NCI-H1930 (cell line): ENCODE measurements at regions not wholly inside any gene's neighbourhood (a gene's known extent, or its start where the extent isn't known, plus 50 kb on each side); places are given as distances from the start of the nearest gene placed in this dataset.

ENCODE experiments used
- DNase-seq, 2 experiments: peaks; one replicate each; lab custom pipeline; 2025; lab: John Stamatoyannopoulos, UW

DNA sequence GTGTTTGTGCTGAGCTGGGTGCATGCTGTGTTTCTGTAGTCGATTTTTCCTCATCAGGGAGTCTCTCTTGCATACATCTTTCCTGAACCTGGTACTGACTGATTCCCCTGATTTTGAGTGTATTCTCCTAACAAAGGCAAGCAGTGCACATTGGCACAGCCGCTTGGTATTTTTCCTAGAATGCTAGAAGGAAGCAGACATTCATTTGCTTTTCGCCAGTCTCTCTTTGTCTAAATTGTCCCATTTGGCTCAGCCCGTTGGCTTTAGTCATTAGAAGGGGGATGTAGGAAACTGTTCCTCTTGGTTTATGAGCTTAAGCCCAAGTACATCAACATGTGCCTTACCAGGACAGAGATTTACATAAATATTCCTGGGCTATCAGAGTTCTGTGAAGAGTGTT lies 266.1 kb upstream of the TMTC4 start:
- no peak for DNase-seq

GRCh38 chr13:100933841-100934240 lies 259.2 kb upstream of the TMTC4 start:
- no peak for DNase-seq

DNA sequence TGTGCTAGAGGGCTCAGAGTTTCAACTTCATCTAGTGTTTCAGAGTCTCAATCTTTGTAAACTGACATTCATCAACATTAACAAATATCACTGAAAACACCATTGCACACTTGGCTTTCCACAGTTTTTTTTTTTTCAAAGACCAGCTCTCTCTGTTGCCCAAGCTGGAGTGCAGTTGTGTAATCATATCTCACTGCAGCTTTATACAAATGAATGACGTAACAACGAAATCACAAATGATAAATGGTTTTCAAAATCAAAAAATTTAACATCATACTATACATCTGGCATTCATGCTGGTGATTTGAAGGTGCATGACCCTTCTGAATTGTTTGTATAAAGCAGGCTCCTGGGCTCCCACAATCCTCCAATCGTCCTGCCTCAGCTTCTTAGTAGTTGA lies 248.0 kb upstream of the TMTC4 start:
- DNase-seq = no peak

DNA sequence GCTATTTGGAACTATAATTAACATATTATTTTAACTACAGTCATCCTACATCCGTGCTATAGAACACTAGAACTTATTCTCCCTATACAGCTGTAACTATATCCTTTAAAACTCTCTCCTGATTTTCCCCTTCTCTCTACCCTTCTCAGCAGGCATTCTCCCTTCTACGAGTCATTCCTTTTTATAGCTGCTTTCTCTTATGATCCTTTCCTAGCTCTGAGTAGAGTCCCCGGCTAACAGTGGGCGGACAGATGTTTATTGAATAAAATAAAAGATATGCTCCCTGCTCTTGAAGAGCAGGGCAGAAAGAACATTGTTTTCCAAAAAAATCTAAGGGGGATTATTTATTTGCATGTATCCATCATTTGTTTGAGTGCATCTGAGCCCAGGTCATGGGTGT lies 246.5 kb upstream of the TMTC4 start:
- DNase-seq = no peak

DNA sequence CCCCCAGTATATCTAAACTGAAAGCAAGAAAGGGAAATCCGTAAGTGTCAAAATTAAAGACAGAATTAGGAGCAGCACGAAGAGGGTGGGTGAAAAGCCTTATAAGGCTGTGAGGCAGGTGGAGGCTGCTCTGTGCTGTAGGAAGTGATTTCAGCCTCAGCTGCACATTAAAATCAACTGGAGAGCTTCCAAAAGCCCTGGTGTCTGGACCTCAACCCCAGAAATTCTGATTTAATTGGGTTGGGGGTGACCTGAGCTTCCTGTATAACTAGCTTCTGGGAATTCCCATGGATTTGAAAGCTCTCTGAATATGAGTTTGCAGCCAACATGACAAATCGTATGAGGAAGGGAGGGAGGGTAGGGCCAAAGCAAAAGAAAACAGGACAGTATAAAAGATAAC lies 242.4 kb upstream of the TMTC4 start:
- no peak for DNase-seq

DNA sequence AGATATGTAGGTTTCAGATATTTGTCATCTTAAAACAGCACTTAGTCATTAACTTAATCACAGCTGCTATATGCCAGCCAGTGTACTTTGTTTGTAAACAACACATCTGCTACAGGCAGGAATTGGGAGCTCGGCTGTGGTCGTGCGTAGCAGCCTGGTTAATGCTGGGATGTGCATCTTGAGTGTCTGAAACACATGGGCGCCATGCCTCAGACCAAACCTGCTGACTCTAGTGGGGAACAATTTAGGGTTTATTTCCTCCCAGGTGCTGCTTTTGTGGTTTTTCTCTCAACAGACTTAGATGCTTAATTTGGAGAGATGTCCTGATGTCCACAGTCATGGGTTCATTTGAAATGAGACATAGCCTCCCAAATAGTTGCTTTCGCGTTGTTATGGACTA lies 238.5 kb upstream of the TMTC4 start:
- DNase-seq = no peak

GRCh38 chr13:100904293-100904976 lies 229.8 kb upstream of the TMTC4 start:
- no peak for DNase-seq

- DNase-seq = no peak
These were observed 225.2 kb upstream of the TMTC4 start for GRCh38 chr13:100899720-100900316.

DNA sequence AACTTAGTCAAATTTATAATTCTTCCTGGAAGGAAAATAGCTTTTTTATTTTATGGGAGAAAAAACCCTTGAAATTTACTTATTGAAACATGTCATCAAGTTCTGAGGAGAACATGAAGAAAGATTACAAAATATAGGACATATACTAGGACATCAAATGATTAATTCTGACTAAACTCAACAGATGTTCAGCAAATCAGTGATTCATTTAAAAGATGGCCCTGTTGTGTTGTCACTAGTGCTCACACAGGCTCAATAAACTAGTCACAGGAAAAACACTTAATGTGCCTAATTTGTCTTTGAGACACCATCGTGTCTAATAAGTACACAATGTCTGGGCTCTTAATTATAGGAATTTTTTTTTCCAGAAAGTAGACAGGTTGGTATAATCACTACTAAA lies 223.8 kb upstream of the TMTC4 start:
- DNase-seq = no peak

DNA sequence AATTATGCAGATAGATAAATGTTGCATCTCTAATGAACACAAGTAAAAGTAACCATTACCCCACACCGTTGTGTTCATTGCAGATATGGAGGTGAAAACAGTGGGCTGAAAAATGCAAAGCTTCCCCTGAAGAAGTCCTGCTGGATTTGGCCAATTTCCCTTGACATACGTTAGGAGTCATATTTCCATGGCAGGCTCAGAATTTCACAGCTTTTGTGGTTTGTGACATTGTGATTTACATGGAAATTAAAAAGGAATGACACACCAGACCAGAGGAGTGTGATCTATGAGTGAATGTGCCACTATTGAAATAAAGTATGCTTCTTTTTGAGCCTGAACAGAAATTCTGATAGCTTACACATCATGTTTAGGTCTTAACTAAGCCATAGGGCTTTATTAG lies 221.1 kb upstream of the TMTC4 start:
- no peak for DNase-seq

DNA sequence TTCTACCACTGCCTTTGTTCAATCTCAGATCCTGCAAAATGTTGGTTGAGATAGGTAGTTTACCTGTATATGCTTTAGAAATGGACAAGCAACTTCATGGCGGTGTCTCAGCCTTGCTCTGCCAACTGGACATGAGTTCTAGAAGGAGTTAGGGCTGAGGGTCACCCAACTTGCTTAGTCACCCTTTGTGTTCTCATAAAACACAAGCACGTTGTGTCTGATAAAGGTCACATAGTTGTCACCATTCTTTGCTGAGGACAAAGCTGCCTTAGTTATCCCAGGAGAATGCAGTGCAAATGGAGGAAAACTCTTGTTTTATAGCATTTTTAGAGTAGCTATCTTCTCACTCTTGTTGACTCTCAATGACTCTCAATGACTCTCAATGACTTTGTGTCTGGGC lies 218.4 kb upstream of the TMTC4 start:
- no peak for DNase-seq

DNA sequence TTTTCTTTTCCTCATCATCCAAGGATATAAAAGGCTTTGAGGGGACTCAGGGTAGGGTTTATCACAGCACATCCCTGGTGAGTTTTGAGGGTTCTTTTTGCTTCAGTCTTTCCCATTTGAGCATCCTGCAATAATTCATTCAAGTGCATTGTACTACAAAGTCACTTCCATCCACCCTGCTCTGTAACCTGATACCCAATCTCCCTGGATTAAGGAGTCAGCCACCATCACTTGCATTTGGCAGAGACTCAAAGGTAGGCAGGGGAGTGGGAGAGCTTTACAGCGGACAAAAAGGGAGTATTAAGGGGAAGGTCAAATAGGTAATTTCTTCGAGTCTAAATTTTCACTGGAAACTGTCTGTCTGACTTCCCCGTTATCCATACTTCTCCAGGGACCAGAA lies 216.1 kb upstream of the TMTC4 start:
- DNase-seq = no peak

DNA sequence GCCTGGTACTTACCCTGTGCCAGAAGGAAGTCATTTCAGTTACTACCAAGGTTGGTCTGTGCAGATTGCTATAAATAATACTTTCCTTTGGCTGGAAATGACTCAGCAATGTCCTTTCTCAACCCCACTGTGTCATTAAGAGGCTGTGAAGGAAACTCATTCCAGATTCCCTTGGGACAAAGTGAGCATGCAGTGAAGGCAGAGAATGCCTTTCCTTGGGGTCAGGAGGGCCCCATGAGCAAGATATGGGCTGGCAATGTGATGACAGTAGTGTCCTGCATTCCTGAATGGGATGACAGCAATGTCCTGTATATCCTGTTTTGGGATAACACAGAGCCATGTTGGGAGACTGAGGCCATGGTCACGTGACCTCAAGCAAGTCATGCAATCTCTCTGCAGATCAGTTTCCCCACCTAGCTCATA lies 213.1 kb upstream of the TMTC4 start:
- DNase-seq = no peak

DNA sequence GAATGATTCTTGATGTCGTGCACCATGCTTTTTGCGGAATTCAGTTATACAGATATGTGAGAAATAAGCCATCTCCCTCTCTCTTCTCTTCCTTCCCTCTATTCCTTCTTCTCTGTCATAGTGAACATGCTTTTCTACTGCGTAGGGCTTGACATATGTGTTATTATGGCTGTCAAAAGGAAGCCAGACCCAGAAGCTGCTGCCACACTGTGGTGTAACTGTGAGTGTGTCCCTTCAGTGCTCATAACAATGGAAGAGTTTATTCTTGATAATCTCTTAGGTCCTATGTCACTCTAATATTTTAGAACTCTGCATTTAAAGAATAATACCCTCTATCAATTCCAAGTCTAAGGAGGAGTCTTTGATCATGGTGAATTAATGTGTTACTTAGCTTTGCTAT lies 208.9 kb upstream of the TMTC4 start:
- no peak for DNase-seq

DNA sequence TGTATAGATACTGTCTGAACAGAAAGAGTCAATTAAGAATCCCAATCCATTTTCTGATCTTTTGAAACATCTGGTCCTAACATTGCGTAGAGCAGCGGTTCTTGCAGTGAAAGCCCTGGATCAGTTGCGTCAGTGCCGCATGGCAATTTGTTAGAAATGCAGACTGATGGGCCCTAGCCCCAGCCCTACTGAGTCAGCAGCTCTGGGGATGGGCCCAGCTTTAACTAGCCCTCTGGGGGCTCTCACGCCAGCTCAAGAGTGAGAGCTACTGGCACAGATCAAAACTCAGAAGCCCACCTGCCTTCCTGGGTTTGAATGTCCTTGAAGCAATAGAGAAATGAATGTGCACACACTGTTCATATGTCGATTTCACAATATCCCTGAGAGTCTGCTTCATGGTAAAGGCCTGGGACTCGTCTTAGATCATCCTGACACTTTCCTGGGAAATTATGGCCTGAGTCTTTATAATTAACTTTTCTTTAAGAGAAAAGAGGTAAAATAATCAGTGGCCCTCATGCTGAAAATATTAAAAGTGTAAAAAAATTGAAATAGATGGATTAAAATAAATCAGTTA lies 206.8 kb upstream of the TMTC4 start:
- DNase-seq = no peak

- DNase-seq = no peak
These were observed 205.6 kb upstream of the TMTC4 start for GRCh38 chr13:100880166-100880565.

DNA sequence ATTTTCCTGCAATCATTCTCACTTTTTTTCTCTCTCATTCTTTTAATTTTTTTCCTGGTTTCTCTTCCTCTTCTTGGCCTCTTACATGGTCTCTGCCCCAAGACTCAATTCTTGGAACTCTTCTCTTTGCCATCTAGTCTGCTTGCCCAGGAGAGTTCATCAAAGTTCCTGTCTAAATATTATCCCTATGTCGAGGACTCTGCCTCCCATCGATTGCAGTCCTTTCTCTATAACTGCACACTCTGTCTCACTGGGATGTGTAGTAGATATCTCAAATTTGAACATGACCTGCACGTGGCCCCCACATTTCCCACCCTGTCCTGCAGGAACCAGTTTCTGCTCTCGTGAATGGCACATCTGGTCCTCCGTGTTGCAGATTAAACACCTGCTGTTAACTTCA lies 204.7 kb upstream of the TMTC4 start:
- no peak for DNase-seq

GRCh38 chr13:100876044-100876403 lies 201.4 kb upstream of the TMTC4 start:
- no peak for DNase-seq

DNA sequence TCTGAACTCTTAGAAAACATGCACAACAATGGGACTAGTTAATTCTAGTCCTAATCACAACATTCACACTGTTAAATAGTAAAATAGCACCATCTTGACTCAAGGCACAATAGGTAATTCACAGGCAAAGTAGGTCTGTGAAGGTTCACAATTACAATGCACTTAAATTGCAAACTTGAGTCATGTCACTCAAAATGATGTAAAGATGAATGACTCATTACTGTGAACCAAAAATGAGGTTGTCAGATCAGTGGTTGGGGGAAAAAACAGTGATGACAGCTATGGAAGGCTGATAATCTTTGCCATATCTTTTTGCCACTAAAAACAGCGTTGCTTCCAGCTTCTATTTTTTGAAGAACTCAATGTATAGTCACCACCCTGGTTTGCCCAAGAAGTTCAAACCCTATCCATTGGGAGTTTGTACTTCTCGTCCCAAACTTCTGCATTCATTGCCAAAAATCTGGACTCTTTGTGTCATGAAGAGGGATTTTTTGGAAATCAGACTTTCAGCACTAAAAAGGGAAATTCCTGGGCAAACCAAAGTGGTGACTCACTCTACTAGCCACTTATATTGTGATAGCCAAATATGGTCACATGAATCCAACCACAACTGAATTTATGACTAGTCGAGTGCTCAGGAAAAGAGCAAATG lies 200.9 kb upstream of the TMTC4 start:
- DNase-seq = no peak

DNA sequence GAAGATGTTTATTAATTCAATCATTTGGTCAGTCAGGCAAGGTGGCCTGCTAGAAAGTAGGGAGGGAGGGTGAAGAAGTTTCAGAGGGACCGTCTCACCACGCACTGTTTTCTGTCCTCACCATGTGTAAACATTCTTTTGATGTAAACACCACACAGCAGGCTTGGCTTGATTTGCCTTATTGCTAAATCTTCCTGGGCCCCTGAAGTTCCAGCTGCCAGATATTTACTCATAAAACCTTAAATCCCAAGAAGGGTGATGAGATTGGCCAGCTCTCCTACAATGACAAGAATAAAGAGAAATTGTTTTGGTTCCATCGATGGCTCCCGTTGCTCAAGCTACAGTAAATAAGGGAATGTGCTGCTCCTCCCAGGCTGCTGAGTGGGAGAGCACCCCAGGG lies 198.2 kb upstream of the TMTC4 start:
- DNase-seq = no peak

DNA sequence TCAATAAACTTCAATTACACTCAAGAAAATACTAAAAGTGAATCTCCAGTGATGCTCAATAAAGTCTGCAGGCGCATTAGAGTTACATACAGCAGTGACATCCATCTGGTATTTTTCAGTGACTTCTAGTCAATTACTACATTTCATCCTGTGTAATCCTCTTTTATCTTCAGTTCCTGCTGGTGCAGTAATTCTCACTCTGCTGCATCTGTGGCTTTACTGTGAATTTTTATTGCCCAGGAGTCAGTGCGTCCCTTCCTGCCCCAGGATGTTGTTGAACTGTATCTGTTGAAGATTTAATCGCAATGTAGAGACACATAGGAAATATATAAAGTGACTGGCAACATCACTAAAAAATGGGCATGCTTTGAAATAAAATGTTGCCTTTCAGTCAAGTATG lies 196.3 kb upstream of the TMTC4 start:
- no peak for DNase-seq

DNA sequence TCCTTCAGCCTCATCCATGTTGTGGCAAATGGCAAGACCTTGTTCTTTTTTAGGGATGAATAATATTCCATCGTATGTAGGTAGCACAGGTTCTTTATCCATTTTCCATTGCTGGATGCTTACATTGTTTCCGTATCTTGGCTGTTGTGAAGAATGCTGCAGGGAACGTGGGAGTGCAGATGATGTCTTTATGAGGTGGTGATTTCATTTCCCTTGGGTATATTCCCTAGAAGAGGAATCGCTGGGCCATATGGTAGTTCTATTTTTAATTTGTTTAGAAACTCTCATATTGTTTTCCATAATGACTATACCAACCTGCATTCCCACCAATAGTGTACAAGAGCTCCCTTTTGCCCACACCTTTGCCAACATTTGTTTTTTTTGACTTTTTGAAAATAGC lies 186.3 kb upstream of the TMTC4 start:
- DNase-seq = no peak

DNA sequence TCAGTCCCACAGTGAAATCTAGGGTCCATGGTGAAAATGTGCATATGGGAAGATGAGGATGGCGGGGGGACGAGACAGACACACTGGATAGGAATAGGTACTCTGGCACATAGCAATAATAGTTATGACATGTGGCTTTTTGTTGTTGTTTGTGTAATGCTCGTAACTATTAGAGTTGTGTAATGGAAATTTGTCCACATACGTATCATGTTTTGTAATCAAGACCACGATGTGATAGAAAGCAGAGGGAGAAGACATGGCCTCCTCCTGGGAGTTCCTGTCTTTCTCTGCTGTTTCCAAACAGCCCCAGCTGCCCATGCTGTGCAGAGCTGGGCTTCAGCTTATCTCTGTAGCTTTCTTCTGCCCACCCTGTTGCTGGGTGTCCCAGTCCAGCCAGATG lies 185.3 kb upstream of the TMTC4 start:
- no peak for DNase-seq

- DNase-seq = no peak
These were observed 180.6 kb upstream of the TMTC4 start for GRCh38 chr13:100855151-100855550.
